Esophagus muscularis mucosa (tissue), 4 donors: ENCODE measurements at regions not wholly inside any gene's neighbourhood (a gene's known extent, or its start where the extent isn't known, plus 50 kb on each side); places are given as distances from the start of the nearest gene placed in this dataset.

ENCODE experiments used
- DNase-seq: peaks from one replicate; pipeline ENCODE4 v3.0.0-alpha.2; 2017; ENCODE audit errors: extremely low spot score
- H3K27ac ChIP-seq, 4 donors: fragments of 200-600 bp; sonication (generic); replicated peaks in 1 of 4; 1 replicate in 3 of 4; 2 replicates in 1 of 4; pipeline ENCODE4 v1.5.1; 2016 to 2019; ENCODE audit warnings: mild to moderate bottlenecking in 1 of 4
- H3K27me3 ChIP-seq, 4 donors: fragments of 200-600 bp; sonication (generic); one replicate each; pipeline versions ENCODE4 v1.5.1 to v1.6.0; 2016 to 2019
- H3K36me3 ChIP-seq, 4 donors: fragments of 200-600 bp; sonication (generic); one replicate each; pipeline ENCODE4 v1.5.1; 2016 to 2019
- H3K4me1 ChIP-seq, 4 donors: fragments of 200-600 bp; sonication (generic); one replicate each; pipeline ENCODE4 v1.5.1; 2016 to 2019
- H3K4me3 ChIP-seq, 4 donors: fragments of 200-600 bp; sonication (generic); 1 replicate in 2 of 4; 2 replicates in 2 of 4; pipeline ENCODE4 v1.5.1; 2016 to 2019; ENCODE audit warnings: mild to moderate bottlenecking in 4 of 4, moderate library complexity in 1 of 4
- H3K9me3 ChIP-seq, 4 donors: fragments of 200-600 bp; sonication (generic); 1 replicate in 3 of 4; 2 replicates in 1 of 4; pipeline ENCODE4 v1.5.1; 2016 to 2019
- EP300 ChIP-seq: sonication (generic); formaldehyde crosslinking; IDR thresholded peaks from one replicate; pipeline ENCODE4 v1.6.1; 2017; ENCODE audit warnings: antibody characterized with exemption
- POLR2A ChIP-seq: fragments of 450-650 bp; IDR thresholded peaks from one replicate; pipeline ENCODE4 v1.6.1; 2017; ENCODE audit warnings: antibody characterized with exemption, moderate library complexity, mild to moderate bottlenecking, low read depth
- POLR2AphosphoS5 ChIP-seq, 2 donors: sonication (generic); formaldehyde crosslinking; IDR thresholded peaks; one replicate each; pipeline ENCODE4 v1.6.1; 2017; ENCODE audit warnings: antibody characterized with exemption in 2 of 2
- WGBS: methylation state at CpG from one replicate; pipeline ENCODE4 v1.1.5; 2018; 5-methylcytosine and 5-hydroxymethylcytosine counted together
- intact Hi-C: fragments of 100-400 bp; cut with DNase I; formaldehyde crosslinking; loops from one replicate; pipeline ENCODE4 v1.15.1; 2023
- TF ChIP-seq, protein P1 (sequence below), 3 experiments: fragments of 200-600 bp in 2 of 3; fragments of 450-650 bp in 1 of 3; sonication (generic) in 2 of 3; IDR thresholded peaks; one replicate each; pipeline ENCODE4 v1.5.1; 2017 to 2019; ENCODE audit warnings: antibody characterized with exemption in 3 of 3, mild to moderate bottlenecking in 2 of 3, moderate library complexity in 1 of 3

DNA sequence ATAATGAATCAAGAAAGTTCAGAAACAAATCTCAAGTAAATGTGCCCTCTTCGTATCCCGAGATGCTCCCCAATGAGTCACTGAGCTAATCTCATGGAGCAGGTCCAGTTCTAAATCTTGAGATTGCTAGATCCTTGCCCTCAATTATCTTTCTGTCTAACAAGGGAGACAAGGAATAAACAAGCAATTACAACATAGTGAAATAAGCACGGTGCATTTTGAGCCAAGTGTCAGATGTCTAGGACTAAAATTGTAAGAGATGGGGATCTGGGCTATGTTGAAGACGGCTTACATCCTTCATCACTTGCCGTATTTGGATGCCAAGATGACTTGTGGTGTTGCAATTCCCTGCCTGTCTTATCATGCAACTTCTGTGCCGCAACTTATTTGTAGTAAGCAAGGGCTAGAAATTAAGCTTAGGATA is 56.5 kb upstream of the ADGRF1 start:
- no peak for DNase-seq
- WGBS = 66% methylated on average over 6 of the region's 6 CpGs

DNA sequence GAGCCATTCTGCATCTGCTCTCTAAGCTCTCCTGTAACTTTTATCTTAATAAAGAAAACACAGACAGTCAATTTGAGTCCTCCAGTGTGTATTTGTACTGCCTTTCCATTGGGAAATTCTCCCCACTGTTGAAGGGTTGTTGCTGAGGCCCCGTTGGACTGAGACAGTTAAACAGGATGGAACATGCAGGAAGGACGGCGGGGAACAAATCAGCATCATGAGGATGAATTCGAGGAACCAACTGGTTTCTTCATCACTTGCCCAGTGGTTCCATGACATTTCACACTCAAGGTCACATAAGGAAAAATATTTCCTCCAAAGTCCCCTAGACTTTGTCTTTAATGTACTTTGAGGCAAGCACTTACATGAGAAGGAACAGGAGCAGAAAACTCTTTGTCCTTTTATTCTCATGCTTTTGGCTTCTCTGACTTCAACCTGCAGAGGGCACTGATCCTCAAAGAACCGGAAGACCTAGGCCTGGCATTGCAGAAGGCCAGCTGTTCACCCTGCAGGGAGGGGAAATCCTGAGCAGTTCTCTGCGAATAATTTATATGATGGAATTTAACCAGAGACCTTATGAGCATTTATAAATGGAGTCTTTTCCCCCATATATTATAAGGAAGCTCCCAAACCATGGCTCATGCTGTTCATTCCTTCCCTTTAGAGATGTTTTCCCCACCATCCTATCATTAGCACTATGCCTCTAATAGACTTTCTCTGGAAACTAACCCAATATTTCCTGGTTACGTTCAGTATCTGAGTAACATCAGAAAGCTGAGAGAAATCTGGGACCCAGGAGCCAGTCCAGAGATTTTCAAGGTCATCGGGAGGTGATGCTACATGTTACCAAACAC is 55.2 kb upstream of the ADGRF1 start:
- 40% methylated on average over 8 of the region's 8 CpGs for WGBS
- no peak for DNase-seq
- Histone ChIP-seq H3K27me3 (no peaks in the 10 kb centered on the region), H3K36me3 (no peaks in the 10 kb centered on the region), H3K27ac (peak overlapping the region in 2 of 4 donors; percentile 5 to 24), H3K4me3 (no peak overlapping the region), H3K4me1 (peaks cover 14 to 40% (median 22%) of the 10 kb centered on the region in 4 donors), H3K9me3 (no peaks in the 10 kb centered on the region)
- TF ChIP-seq POLR2AphosphoS5 (IDR thresholded peaks at IDR 0.05) = peak; percentile 46 to 51
- TF ChIP-seq EP300 = no peak
- TF ChIP-seq, protein P1, sequence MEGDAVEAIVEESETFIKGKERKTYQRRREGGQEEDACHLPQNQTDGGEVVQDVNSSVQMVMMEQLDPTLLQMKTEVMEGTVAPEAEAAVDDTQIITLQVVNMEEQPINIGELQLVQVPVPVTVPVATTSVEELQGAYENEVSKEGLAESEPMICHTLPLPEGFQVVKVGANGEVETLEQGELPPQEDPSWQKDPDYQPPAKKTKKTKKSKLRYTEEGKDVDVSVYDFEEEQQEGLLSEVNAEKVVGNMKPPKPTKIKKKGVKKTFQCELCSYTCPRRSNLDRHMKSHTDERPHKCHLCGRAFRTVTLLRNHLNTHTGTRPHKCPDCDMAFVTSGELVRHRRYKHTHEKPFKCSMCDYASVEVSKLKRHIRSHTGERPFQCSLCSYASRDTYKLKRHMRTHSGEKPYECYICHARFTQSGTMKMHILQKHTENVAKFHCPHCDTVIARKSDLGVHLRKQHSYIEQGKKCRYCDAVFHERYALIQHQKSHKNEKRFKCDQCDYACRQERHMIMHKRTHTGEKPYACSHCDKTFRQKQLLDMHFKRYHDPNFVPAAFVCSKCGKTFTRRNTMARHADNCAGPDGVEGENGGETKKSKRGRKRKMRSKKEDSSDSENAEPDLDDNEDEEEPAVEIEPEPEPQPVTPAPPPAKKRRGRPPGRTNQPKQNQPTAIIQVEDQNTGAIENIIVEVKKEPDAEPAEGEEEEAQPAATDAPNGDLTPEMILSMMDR (IDR thresholded peaks at IDR 0.05) = peak; percentile 61 to 78 (median 77)
- intact Hi-C loops = loop anchor here (1.0 to 5.0 kb wide), 2 partner anchors 150 to 213 kb away; no protein-coding TSS in a partner anchor

More for the DNA sequence above, 56.5 kb upstream of the ADGRF1 start:
- no peaks in the 10 kb centered on the region for H3K27me3 ChIP-seq
- intact Hi-C loops = loop anchor here (5.0 kb wide), 1 partner anchor 149 kb away; no protein-coding TSS in a partner anchor
- no peak for TF ChIP-seq EP300
- TF ChIP-seq POLR2AphosphoS5 (IDR thresholded peaks at IDR 0.05) = peak; percentile 30 to 71
- peak overlapping the region in 1 of 4 donors; percentile 24 for H3K27ac ChIP-seq
- no peak overlapping the region for H3K4me3 ChIP-seq
- H3K36me3 ChIP-seq = no peaks in the 10 kb centered on the region
- peaks cover 11 to 28% (median 17%) of the 10 kb centered on the region in 4 donors for H3K4me1 ChIP-seq
- no peaks in the 10 kb centered on the region for H3K9me3 ChIP-seq

DNA sequence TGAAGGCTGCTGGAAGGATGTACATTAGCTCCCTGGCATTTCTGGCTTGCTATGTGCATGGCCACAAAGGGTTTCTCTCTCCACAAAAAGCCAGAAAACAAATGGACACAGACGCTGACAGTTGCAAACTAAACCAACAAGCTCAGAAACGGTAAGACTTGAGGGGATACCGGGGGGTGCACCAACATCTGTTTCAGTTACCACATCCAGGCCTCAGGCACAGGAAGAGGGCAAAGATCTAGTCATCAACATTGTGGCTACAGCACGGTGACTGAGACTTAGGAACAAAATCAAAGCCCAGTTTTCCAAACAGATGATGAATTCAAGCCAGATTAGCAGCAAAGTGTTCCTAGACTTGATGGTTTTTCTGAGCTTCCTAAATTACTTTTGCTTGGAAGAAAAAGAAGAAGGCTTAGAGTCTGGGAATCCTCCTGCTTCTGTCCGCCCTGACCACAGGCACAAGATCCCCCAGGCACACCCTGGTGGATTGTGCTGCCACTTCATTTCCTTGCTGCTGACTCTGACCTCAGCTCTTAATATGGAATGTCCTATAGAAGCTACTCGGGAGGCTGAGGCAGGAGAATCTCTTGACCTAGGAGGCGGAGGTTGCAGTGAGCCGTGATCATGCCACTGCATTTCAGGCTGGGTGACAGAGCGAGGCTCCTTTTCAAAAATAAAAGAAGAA is 54.2 kb upstream of the ADGRF1 start:
- Histone ChIP-seq H3K36me3 (no peaks in the 10 kb centered on the region), H3K27me3 (no peaks in the 10 kb centered on the region), H3K4me3 (no peak overlapping the region), H3K9me3 (no peaks in the 10 kb centered on the region), H3K4me1 (peaks cover 14 to 49% (median 31%) of the 10 kb centered on the region in 4 donors), H3K27ac (peak overlapping the region in 1 of 4 donors; percentile 12)
- TF ChIP-seq POLR2AphosphoS5 (IDR thresholded peaks at IDR 0.05) (no peak), EP300 (no peak)
- TF ChIP-seq, protein P1 (IDR thresholded peaks at IDR 0.05) = no peak
- DNase-seq = no peak
- WGBS = 80% methylated on average over 9 of the region's 9 CpGs
- intact Hi-C loops = loop anchor here (5.0 kb wide), 1 partner anchor 151 kb away; no protein-coding TSS in a partner anchor

DNA sequence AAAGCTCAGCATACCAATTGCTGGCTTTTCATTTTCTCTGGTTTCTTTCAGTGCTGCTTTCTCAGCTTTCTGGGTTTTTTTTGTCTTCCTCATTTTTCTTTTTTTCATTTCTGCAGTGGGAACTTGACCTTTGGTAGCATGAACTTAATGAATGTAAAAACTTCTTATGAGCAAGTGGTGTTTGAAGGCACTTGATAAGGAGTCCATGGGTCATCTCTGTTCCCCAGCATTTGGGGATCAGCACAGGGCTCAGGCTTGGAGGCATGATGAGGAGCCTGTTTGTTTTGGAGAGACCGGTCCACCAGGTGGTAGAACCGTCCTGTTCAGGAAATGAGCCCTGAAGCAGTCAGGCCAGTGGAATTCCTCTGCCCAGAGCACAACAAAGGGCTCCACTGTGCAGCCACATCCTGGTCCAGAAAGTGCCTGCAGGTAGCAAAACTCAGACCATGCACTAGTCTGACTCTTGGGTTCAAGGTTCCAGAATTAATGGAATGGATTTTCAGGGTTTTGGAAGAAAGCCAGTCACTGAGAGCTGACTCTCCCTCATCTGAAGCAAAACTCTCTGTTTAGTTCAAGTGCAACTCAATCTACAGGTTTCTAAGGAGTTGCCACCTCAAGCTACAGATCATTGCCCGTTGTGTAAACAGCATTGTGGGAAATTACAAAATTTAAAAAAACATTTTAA is 52.3 kb upstream of the ADGRF1 start:
- WGBS = 95% methylated on average over 1 of the region's 3 CpGs
- no peak overlapping the region for H3K27ac ChIP-seq
- H3K4me1 ChIP-seq = peaks cover 14 to 52% (median 33%) of the 10 kb centered on the region in 4 donors
- intact Hi-C loops = no loop called here
- no peaks in the 10 kb centered on the region for H3K9me3 ChIP-seq
- no peak for DNase-seq
- no peak overlapping the region for H3K4me3 ChIP-seq
- TF ChIP-seq EP300 = no peak
- TF ChIP-seq POLR2AphosphoS5 (IDR thresholded peaks at IDR 0.05) = no peak
- no peak for TF ChIP-seq POLR2A
- TF ChIP-seq, protein P1 (IDR thresholded peaks at IDR 0.05) = no peak
- no peaks in the 10 kb centered on the region for H3K27me3 ChIP-seq
- H3K36me3 ChIP-seq = no peaks in the 10 kb centered on the region
